Activated naive CD4-positive, alpha-beta T cell treated with anti-CD3 and anti-CD28 coated beads, Interleukin-2, amount 50 U/mL, for 16 hours (primary cell): ENCODE measurements at regions not wholly inside any gene's neighbourhood (a gene's known extent, or its start where the extent isn't known, plus 50 kb on each side); places are given as distances from the start of the nearest gene placed in this dataset.
"Not testable (repeated sequence)": the region's sequence is repeated elsewhere in the genome, so short reads cannot be mapped to it uniquely, and the experiment has no call there.

Source experiments
- DNase-seq: peaks from one replicate; pipeline ENCODE4 v3.0.0-alpha.2; 2020

DNA sequence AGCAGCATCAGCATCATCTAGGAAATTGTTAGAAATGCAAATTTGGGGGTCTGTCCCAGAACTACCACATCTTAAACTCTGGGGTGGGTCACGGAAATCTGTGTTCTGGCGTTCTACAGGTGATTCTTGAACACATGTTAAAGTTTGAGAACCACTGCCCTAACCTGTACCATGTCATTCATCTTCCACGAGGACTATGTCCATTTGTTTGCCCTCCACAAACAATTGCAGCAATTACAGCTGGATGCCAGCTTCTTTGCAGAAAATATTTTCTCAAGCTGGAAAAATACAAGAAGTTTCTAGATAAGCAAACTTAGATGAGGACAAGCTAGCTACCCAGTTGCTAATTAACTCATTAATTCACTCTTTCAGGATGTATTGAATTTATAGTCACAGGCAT is 54.1 kb downstream of the MAFB start:
- DNase-seq, result no peak

DNA sequence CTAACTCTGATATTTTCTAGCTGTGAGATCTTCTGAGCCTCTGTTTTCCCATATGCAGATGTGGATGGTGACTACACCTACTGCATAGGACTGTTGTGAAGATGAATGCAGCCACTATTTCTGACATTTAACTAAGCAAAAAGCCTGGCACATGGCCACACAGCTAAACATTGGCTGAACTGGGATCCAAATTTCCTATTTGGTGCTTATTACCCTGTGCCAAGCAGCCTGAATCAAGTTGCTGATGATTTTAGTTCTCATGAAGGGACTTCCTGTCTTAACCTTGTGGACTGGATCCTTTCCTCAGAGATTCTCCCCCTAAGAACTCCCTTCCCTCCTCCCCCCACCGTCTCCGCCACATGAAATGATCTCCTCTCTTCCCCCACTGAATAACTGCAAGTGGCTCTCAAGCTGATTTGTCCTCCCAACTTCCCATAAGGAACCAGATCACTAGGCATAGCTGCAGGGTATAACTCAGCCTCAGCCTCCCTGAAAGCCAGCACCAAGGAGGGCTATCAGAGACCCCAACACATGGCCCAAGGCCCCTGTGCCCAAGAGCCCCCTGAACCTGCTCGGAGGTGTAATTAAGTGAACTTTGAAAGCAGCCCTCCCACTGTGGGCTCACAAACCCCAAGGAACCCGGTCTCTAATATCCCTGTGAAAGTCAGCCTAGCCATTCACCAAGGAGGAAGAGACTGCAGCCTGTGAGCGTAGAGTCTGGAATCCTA is 55.7 kb downstream of the MAFB start:
- DNase-seq, result no peak

DNA sequence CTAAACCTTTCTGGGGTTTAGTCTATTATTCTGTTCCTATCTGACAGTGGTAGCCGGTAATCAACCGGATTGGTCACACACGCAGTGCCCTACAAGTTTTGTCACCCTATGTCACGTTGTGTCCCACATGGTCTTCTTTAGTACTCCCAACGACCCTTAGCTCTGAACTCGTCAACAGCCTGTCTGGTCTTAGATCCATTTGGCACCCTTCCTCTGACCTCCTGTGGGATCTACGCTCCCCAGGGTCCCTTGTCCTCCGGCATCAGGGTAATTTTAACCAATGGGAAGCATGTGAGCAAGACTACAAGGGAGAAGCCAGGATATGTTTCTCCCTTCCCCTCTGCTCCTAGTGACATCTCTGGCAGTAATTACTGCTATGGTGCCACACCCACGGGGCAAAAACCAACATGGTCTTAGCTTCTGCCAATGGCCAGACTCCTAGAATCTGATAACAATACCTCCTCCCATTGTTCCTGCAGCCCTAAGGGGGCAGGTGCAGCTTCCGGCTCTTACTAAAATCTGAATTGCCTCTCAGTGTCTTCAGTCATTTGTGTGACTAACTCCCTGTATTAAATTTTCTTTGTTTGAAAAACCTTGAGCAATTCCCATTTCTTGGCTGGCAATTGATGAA is 56.6 kb downstream of the MAFB start:
- no peak for DNase-seq

DNA sequence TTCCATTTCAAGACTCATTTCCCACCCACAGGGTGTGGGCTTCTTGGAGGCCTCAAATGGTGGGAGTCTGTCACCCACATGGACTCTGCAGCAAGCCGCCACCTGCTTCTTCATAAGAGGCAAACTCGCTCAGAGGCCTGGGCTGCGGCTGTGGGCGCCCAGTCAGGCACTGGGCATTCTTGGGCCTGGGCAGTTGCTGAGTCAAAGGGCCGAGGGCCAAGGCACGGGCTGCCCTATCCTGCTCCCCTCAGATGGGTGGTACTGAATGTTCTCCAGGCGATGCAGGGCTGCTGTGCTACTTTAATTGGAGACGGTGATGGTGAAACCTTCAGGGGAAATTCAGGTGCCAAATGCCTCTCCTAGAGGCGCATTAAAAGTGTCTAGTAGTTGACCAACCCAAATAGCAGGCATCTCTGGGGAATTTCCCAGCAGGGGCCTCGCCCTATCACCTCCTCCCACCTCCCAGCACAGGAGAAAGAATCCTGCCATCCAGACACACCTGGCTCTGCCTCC is 57.9 kb downstream of the MAFB start:
- DNase-seq, result no peak

DNA sequence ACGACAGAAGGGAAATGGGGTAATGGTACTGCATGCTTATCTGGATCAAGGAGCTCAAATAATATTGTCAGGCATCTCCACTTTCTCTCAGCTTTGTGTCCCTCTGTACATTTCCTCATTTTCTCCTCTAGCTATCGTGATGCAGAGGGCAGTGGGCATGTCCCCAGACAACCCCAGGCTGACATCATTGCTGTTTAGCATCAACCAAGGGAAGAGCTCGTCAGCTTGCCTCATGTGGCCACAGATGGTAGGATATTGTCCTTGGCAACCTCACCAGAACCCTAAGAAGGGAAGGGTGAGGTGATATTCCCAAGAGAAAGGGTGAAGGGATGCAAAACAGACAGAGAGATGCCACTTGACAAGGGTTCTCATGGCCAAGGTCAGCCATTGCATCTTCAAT is 58.3 kb downstream of the MAFB start:
- DNase-seq, result no peak

DNA sequence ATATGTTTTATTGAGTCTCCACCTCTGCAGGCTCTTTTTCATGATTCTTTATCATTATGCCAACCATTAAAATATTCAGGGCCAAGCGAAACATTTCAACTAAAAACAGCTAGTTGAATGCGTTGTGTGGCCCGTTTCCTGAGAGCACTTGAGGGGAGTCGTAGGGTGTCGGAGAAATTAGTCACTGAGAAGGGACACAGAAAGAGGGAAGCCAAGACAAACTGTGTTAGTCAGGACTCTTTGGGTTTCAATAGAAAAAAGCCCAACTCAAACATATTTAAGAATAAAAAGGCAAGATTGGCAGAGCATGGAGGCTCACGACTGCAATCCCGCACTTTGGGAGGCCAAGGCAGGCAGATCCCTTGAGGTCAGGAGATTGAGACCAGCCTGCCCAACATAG is 58.9 kb downstream of the MAFB start:
- DNase-seq, result no peak

DNA sequence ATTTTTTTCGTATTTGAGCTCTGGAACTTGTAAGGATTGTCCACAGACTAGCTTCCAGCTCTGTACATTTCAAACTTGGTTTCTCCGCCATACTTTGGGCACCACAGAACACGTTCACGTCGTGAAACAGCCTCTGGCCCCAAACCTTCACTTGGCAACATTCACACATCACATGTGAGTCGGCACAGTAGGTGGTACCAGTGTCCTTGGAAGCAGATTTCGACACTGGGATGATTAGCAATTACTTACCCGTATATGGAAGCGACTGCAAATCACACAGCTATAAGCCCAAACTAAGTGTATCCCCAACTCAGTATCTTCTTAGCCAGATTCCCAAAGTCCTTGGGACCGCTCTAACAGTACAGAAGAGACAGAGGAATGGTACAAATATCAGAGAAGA is 60.2 kb downstream of the MAFB start:
- DNase-seq, result no peak

DNA sequence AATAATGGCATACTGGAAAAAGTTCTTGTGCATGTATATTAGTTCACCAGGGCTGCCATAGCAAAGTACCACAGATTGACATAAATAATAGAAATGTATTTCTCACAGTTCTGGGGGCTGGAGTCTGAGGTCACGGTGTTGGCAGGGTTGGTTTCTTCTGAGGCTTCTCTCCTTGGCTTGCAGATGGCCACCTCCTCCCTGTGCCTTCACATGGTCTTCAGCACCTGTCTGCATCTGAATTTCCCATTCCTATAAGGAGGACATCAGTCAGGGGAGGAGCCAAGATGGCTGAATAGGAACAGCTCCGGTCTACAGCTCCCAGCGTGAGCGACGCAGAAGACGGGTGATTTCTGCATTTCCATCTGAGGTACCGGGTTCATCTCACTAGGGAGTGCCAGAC is 70.0 kb downstream of the MAFB start:
- not testable (repeated sequence) for DNase-seq

DNA sequence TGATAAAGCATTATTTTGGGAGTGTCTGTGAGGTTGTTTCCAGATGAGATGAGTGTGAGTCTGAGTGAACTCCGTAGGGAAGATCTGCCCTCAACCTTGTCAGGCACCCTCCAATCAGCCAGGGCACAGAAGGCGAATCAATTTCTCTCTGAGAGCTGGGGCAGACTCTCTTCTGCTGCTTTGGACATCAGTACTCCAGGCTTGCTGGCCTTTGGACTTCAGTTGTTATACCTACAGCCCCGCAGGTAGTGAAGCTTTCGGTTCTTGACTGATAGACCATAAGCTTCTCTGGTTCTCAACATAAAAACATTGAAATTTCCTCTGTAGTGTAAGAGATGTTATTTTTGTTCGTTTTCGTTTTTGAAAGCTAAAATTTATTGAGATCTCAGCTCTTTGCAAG is 71.4 kb downstream of the MAFB start:
- DNase-seq, result no peak

DNA sequence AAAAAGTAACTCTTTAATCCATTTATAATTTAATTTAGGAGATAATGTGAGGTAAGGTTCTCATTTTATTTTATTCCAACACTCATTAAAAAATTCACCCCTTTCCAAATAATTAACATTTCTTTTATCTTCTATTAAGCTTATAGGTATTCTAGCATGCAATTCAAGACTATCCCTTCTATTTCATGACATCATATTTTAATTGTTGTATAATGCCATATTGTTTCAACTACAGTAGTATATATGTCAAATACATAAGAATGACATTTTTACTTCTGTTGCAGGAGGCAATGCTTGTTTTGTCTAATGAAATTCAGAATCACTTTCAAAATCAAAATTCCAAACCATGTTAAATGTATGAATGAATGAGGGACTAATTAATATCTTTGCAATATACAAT is 76.2 kb downstream of the MAFB start:
- DNase-seq, result no peak

DNA sequence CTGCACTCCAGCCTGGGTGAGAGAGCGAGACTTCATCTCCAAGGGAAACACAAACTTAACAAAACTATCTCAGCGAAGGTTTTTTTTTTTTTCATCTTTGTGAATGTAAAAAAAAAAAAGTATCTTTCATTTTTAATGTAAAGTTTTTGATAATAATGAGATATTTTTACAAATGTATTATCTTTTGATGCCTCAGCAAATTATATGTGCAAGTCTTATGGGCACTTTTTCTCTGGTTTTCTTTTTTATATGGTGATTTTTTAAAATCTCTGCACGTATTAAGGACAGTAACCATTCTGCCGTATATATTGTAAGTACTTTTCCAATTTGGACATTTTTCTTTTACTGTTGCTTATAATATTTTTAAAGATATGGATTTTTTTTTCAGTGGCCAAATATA is 76.8 kb downstream of the MAFB start:
- no peak for DNase-seq

DNA sequence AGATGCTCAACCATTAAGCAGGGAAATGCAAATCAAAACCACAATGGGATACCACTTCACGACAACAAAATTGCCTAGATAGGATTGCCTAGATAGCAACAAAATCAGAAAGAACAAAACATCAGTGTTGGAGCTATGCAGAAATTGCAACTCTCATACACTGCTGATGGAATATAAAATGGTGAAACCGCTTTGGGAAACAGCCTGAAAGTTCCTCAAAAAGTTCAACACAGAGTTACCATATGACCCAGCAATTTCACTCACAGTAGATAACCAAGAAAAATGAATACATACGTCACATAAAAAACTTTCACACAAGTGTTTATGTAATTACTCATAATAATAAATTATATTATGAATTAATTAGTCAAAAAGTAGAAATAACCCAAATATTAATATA is 78.3 kb downstream of the MAFB start:
- DNase-seq, result no peak

DNA sequence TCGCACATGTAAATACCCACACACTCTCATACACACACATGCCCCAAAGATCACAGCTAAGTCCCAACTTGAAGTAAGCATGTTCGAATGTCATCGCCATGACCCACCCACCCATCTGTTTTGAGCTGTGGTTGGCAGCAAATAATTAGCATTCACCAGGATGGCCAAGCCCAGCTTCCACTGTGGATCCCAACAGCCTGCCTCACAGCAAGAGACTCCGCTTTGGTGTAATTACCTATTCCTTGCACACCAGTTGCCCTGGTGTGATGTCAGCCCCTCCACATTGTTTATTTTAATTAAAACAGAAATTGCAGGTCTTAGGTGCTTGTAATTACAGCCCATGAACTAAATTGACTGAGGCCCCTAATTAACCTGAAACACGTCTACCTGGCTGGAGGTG is 81.1 kb downstream of the MAFB start:
- no peak for DNase-seq

DNA sequence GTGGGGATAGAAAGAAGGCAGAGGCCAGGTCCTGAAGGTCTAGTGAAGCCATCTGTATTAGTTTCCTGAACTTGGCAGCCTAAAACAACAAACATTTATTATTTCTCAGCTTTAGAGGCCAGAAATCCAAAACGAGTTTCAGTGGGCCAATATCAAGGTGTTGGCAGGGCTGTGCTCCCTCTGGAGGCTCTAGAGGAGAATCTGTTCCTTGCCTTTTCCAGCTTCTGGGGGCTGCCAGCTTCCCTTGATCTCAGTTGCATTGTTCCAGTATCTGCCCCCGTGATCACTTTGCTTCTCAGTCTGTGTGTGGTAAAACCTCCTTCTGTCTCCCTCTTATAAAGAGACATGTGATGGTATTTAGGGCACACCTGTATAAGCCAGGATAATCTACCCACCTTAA is 82.4 kb downstream of the MAFB start:
- no peak for DNase-seq

DNA sequence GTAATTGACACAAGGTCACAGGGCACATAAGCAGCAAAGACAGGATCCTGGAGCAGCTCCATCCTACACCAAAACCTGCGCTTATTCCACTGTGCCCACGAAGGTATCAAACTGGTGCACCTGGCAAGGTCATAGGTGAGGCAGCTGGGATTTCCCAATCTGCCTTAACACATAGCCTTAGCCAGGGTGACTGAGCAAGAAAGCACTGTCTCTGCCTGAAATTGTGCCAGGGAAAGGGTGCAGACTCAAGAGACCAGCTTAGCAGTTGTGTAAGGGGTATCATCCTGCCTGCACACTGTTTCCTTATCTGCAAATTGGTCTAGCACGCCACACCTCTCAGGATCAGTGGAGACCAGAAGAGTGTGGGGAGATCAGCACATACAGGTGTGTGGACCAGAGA is 82.8 kb downstream of the MAFB start:
- DNase-seq, result no peak

DNA sequence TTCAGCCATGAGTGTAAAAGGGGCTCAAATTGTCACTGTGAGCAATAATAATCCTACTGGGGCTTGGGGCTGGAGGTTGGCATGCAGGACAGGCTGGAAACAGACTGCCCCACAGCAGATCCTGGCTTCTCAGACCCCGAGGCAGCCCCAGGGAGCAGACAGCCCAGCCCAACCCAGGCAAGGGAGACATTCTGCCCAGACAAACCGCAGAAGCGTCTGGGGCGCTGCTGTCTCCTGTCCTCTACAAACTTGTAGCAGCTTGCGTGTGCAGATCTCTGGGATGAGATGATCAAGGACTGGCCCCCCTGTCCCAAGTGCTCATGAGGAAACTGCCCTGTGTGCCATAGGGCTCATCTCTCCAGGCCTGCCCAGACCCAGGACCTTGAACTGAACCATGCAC is 84.6 kb downstream of the MAFB start:
- no peak for DNase-seq

DNA sequence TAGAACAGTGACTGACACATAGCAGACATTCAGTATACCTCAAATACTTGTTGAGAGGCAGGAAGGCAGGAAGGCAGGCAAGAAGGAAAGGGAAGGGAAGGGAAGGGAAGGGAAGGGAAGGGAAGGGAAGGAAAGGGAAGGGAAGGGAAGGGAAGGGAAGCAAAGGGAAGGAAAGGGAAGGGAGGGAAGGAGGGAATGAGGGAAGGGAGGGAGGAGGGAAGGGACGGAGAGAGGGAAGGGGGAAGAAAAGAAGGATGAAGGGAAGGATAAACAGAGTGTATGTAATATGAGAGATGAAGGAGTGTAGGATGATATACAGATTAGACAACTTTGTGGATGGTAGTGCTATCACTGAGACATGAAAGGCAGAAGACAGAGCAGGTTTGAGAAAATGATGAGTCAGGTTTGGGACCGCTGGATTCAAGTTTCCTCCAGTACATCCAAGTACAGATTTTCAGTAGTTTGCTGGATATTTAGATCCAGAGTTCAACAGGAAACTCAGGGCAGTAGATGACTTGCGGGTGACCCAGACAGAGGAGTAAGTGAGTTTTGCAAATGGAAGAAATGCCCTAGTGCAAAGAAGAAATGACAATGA is 85.9 kb downstream of the MAFB start:
- DNase-seq, result no peak

DNA sequence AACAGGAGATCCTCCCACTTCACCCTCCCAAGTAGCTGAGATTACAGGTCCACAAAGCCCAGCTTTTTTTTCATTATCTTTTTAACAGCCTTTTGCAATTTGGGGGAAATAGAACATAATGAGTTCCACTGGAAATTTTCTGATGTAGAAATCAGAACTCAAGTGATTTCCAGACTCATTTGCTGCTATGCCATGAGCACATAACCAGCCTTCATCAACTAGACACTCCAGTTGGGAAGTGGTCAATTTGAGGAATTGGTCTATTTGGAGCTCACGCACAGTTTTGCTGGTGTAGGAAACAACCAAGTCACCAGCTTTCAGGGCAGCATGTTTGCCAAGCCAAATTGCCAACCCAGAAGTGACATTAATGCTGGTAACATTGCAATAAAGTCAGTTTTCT is 86.7 kb downstream of the MAFB start:
- no peak for DNase-seq

DNA sequence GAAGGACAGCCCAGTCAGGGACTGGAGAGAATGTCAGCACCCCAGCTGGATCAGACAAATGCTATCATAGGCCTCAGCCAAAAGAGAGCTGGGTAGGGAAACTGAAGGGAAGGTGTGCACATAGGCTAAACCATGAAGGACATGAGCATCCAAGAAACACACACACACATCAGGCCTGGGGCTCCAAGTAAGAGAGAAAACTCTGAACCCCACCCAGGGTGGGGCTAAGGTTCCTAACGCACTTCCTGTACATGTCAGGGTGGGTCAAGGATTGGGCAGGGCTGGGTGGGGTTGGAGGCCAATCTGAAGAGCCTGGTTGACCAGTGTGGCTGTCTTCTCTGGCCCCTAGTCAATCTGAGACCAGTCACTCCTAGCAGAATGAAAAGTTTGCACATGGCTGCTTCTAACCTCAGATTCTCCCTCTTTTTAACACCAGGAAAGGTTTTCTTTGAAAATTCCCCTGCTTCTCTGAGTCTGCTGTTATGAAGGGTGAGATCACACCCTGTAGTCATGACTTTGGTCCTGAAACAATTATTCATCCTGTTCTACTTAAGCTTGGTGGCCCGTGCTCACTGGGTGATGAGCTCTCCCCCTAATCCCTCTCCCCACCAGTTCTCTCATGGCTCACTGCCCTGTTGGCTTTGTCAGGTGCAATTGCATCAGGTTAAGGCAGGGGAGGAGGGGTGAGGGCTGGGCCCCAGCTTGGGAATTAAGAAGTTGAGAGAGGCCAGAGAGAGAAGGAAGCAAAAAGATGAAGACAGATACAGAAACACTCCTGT is 88.4 kb downstream of the MAFB start:
- no peak for DNase-seq

DNA sequence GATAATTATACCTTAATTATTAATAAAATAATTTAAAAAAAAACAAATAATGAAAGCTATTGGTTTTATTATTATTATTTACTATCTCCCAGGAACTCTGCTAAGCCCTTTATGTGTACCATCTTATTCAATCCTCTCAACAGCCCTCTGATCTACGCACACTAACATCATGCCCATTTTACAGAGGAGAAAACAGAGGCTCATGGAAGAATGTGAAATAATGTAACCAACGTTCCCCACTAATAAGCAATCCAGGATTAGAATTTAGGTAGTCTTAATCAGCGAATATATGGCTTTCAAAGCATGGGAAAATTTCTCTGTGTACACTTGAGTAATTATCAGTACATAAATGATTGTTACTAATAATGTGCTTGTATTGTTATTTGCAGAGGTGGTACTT is 89.0 kb downstream of the MAFB start:
- no peak for DNase-seq

DNA sequence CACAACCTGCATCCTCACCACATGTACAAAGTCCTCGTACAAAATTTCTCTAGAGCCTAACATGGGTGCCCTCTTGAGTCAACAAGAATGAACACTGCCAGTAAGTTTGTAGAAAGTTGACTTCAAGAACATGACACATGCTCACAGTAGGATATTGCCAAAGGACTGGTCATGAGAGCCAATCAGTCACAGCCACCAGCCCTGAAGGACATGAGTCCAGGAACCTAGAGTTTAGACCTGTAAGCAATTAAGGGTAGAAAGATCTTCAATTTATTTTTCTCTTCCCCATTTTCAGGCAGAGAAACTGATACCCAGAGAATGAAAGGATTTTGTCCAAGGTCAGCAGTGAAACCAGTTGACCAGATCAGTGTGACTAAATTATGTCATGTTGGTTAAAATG is 96.1 kb downstream of the MAFB start:
- DNase-seq, result no peak

DNA sequence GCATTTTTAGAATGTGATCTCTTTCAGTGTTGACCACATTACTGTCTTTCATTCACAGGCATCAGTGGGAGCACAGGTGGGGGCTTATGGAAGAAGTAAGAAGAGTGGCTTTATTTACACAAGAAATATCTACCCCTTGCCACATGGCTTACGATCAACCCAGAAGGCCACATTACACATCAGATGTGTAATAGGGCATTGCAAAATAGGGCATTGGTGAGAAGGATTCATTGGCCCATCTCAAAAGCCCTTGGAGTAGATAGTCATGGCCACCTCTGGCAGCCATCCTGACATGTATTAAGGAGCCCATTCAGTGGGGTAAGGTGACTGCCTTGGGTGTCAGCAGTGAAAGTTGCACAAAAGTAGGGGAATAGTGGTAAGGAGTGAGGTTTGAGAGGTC is 97.5 kb downstream of the MAFB start:
- DNase-seq, result no peak

DNA sequence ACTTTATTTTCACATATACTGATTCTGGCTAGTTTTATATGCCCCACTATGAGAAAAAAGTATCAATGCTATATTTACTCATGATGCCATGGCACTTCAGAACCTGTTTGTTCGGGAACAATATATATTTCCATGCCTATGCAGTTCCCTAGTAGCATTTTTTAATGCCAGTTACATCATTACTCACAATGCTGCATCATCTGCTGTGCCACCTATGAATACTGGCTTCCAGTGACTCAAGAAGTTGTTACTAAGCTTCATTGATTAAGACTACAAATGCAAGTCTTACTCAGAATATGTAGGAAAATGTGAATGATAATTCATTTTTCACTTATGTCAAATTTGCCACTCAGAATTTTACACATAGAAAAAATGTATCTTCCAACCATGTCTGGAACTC is 97.9 kb downstream of the MAFB start:
- no peak for DNase-seq

DNA sequence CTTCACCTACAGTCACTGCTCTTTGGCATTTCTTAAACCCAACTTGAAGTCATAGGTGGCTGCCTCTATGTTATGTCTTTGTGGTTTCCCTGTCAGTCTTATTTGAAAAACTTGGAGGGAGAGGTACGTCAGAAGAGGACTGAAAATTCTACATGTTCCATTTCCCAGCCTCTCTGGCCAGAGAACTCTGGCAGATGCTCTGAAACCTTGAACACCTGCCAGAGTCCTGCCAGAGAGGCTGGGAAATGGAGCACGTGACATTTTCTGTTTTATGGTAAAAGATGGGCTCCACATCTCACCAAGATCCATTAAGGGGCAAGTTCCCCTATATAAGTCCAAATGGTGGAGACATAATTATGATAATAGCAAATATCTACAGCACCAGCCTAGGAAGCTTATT is 99.5 kb downstream of the MAFB start:
- no peak for DNase-seq
